ENCODE measurements at regions not wholly inside any gene's neighbourhood (a gene's known extent, or its start where the extent isn't known, plus 50 kb on each side); places are given as distances from the start of the nearest gene placed in this dataset.

- no peaks in the 10 kb centered on the region for H3K9me2 ChIP-seq (ENCODE audit: insufficient read depth)
- no peaks in the 10 kb centered on the region for H3K9me3 ChIP-seq (ENCODE audit: control insufficient read depth in 1 of 2, insufficient read depth in 1 of 2, low read depth in 1 of 2, low read length in 2 of 2)
- intact Hi-C loops (cut with micrococcal nuclease) = no loop called here
- no peaks in the 10 kb centered on the region for H3K4me1 ChIP-seq (ENCODE audit: control insufficient read depth in 1 of 2, insufficient read depth in 2 of 2, low read length in 2 of 2)
- no peak overlapping the region for H2AFZ ChIP-seq (ENCODE audit: low read depth, low read length, poor library complexity, severe bottlenecking)
- no peak for ATAC-seq
- TF ChIP-seq EZH2 (IDR thresholded peaks at IDR 0.05) (no peak), SRF (IDR thresholded peaks at IDR 0.05; ENCODE audit: low read depth) (no peak), CBX3 (IDR thresholded peaks at IDR 0.05; ENCODE audit: low read depth) (no peak), CEBPB (IDR thresholded peaks at IDR 0.05; ENCODE audit: low read depth) (no peak), ZFX (IDR thresholded peaks at IDR 0.05) (no peak), SIN3A (IDR thresholded peaks at IDR 0.05; ENCODE audit: low read depth) (no peak), JUND (IDR thresholded peaks at IDR 0.05) (no peak), SP1 (IDR thresholded peaks at IDR 0.05; ENCODE audit: low read depth) (no peak), ZNF274 (IDR thresholded peaks at IDR 0.05; ENCODE audit: low read depth, low read length) (no peak), TCF7L2 (IDR thresholded peaks at IDR 0.05; ENCODE audit: borderline replicate concordance, extremely low read depth, insufficient read depth, insufficient read length) (no peak), POLR2A (IDR thresholded peaks at IDR 0.05; ENCODE audit: borderline replicate concordance, extremely low read depth, insufficient read depth, insufficient read length) (no peak), EGR1 (IDR thresholded peaks at IDR 0.05; ENCODE audit: low read depth) (no peak), YY1 (IDR thresholded peaks at IDR 0.05; ENCODE audit: extremely low read depth, insufficient replicate concordance, low read depth, low read length) (no peak), ELF1 (IDR thresholded peaks at IDR 0.05; ENCODE audit: borderline replicate concordance, low read depth) (no peak), RAD21 (IDR thresholded peaks at IDR 0.05; ENCODE audit: low read depth) (no peak)
- TF ChIP-seq, protein P1, sequence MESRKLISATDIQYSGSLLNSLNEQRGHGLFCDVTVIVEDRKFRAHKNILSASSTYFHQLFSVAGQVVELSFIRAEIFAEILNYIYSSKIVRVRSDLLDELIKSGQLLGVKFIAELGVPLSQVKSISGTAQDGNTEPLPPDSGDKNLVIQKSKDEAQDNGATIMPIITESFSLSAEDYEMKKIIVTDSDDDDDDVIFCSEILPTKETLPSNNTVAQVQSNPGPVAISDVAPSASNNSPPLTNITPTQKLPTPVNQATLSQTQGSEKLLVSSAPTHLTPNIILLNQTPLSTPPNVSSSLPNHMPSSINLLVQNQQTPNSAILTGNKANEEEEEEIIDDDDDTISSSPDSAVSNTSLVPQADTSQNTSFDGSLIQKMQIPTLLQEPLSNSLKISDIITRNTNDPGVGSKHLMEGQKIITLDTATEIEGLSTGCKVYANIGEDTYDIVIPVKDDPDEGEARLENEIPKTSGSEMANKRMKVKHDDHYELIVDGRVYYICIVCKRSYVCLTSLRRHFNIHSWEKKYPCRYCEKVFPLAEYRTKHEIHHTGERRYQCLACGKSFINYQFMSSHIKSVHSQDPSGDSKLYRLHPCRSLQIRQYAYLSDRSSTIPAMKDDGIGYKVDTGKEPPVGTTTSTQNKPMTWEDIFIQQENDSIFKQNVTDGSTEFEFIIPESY (IDR thresholded peaks at IDR 0.05; ENCODE audit: extremely low read depth, insufficient replicate concordance, low read length) = no peak
- TF ChIP-seq, protein P2, sequence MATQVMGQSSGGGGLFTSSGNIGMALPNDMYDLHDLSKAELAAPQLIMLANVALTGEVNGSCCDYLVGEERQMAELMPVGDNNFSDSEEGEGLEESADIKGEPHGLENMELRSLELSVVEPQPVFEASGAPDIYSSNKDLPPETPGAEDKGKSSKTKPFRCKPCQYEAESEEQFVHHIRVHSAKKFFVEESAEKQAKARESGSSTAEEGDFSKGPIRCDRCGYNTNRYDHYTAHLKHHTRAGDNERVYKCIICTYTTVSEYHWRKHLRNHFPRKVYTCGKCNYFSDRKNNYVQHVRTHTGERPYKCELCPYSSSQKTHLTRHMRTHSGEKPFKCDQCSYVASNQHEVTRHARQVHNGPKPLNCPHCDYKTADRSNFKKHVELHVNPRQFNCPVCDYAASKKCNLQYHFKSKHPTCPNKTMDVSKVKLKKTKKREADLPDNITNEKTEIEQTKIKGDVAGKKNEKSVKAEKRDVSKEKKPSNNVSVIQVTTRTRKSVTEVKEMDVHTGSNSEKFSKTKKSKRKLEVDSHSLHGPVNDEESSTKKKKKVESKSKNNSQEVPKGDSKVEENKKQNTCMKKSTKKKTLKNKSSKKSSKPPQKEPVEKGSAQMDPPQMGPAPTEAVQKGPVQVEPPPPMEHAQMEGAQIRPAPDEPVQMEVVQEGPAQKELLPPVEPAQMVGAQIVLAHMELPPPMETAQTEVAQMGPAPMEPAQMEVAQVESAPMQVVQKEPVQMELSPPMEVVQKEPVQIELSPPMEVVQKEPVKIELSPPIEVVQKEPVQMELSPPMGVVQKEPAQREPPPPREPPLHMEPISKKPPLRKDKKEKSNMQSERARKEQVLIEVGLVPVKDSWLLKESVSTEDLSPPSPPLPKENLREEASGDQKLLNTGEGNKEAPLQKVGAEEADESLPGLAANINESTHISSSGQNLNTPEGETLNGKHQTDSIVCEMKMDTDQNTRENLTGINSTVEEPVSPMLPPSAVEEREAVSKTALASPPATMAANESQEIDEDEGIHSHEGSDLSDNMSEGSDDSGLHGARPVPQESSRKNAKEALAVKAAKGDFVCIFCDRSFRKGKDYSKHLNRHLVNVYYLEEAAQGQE (IDR thresholded peaks at IDR 0.05; ENCODE audit: low read depth) = no peak
- TF ChIP-seq, protein P3, sequence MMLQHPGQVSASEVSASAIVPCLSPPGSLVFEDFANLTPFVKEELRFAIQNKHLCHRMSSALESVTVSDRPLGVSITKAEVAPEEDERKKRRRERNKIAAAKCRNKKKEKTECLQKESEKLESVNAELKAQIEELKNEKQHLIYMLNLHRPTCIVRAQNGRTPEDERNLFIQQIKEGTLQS (IDR thresholded peaks at IDR 0.05) = no peak
- H3K36me3 ChIP-seq (ENCODE audit: control insufficient read depth in 1 of 2, insufficient read depth in 2 of 2, low read length in 2 of 2) = no peaks in the 10 kb centered on the region
- BruUV-seq (replicated peaks) = no TSS peak
- DNase-seq (ENCODE audit: low read depth, low spot score) = no peak
- no peak overlapping the region for H3K27ac ChIP-seq (ENCODE audit: low read depth, low read length)
- no peaks in the 10 kb centered on the region for H3K79me2 ChIP-seq (ENCODE audit: insufficient read depth, low read length)
- POLR2A ChIA-PET = no interaction called here
- H4K20me1 ChIP-seq (ENCODE audit: insufficient read depth) = no peaks in the 10 kb centered on the region
- H3K4me3 ChIP-seq (replicated peaks in 1 of 2; ENCODE audit: low read depth in 1 of 2, low read length in 2 of 2) = no peak overlapping the region
- no peak overlapping the region for H3K9ac ChIP-seq (ENCODE audit: low read length)
- no peaks in the 10 kb centered on the region for H3K27me3 ChIP-seq (ENCODE audit: insufficient read depth, low read length)
- no peak overlapping the region for H3K4me2 ChIP-seq (ENCODE audit: low read length)
- RAD21 ChIA-PET (ENCODE audit: low non-redundant PET in 1 of 2, low total read pairs in 2 of 2, uncharacterized antibody in 2 of 2, unreplicated experiment in 2 of 2) = no interaction called here
- CTCF ChIA-PET = no interaction called here
Measured at GRCh38 chr9:95780751-95781150, 94.7 kb upstream of the ERCC6L2 start.
